HepG2 (cell line): ENCODE measurements at regions not wholly inside any gene's neighbourhood (a gene's known extent, or its start where the extent isn't known, plus 50 kb on each side); places are given as distances from the start of the nearest gene placed in this dataset.

Experiments
- ATAC-seq: fragments of 200-7000 bp; cut with Tn5 transposase; 3 replicates; pipeline ENCODE4 v1.9.1; 2020; ENCODE audit warnings: mild to moderate bottlenecking, moderate library complexity
- BruUV-seq: library from RNA; stranded (reverse); fragments of 400-500 nt; replicated peaks from 2 replicates; lab custom pipeline; 2021; lab: Mats Ljungman, UMichigan
- CTCF ChIA-PET: fragments of 300-600 bp; formaldehyde crosslinking; extraction: SDS; loops from one replicate; lab custom pipeline; 2021; ENCODE audit warnings: low total read pairs, inconsistent platforms, low intra/inter-chr PET ratio; lab: Yijun Ruan, JAX
- POLR2A ChIA-PET: fragments of 350-600 bp; sonication (Branson Sonifier 250); formaldehyde crosslinking; loops from one replicate; lab custom pipeline; 2020; ENCODE audit warnings: antibody characterized with exemption, inconsistent platforms; lab: Yijun Ruan, JAX
- DNase-seq: peaks from one replicate; pipeline ENCODE4 v3.0.0-alpha.2; 2015; ENCODE audit warnings: low spot score
- FAIRE-seq: peaks from 3 replicates; lab custom pipeline; 2011; peaks lifted over from hg19 to GRCh38; lab: Jason Lieb, UNC
- H2AFZ ChIP-seq: one replicate; pipeline ENCODE4 v1.6.1; 2011; ENCODE audit warnings: low read length, inconsistent platforms
- H3K27ac ChIP-seq: fragments of 300-600 bp; 3 replicates; pipeline ENCODE4 v1.8.0; 2011; ENCODE audit warnings: mixed run types, mild to moderate bottlenecking, mixed read lengths, low read length, inconsistent platforms; ENCODE audit not compliant: insufficient read depth; ENCODE audit errors: extremely low read length
- H3K27me3 ChIP-seq, 2 experiments: fragments of 200-600 bp in 1 of 2; 2 replicates in 1 of 2; 3 replicates in 1 of 2; pipeline versions ENCODE4 v1.6.0 to v1.8.0; 2011; ENCODE audit warnings: low read length in 2 of 2, mild to moderate bottlenecking in 2 of 2, moderate library complexity in 2 of 2, inconsistent platforms in 1 of 2; ENCODE audit not compliant: insufficient read depth in 2 of 2, control insufficient read depth in 1 of 2
- H3K36me3 ChIP-seq, 2 experiments: fragments of 200-600 bp in 1 of 2; replicated peaks in 1 of 2; 2 replicates in 1 of 2; 3 replicates in 1 of 2; pipeline versions ENCODE4 v1.5.1 to v1.8.0; 2011; ENCODE audit warnings: low read length in 2 of 2, inconsistent platforms in 1 of 2; ENCODE audit not compliant: insufficient read depth in 2 of 2, control insufficient read depth in 1 of 2
- H3K4me1 ChIP-seq: 2 replicates; pipeline ENCODE4 v1.5.1; 2012; ENCODE audit warnings: low read length, inconsistent platforms; ENCODE audit not compliant: insufficient read depth
- H3K4me2 ChIP-seq: 2 replicates; pipeline ENCODE4 v1.6.0; 2011; ENCODE audit warnings: low read depth, low read length, inconsistent platforms
- H3K4me3 ChIP-seq, 3 experiments: fragments of 200-600 bp in 1 of 3; sonication (generic), shearing (Covaris generic) in 1 of 3; replicated peaks in 1 of 3; 2 replicates each; pipeline ENCODE4 v1.5.1; 2011 to 2016; ENCODE audit warnings: low read length in 3 of 3, inconsistent platforms in 2 of 3, low read depth in 2 of 3, mild to moderate bottlenecking in 2 of 3, control low read depth in 1 of 3, mixed read lengths in 1 of 3; ENCODE audit not compliant: insufficient read depth in 1 of 3
- H3K79me2 ChIP-seq: one replicate; pipeline ENCODE4 v1.6.1; 2011; ENCODE audit warnings: low read length, inconsistent platforms; ENCODE audit not compliant: insufficient read depth
- H3K9ac ChIP-seq: 2 replicates; pipeline ENCODE4 v1.6.0; 2011; ENCODE audit warnings: mild to moderate bottlenecking, low read depth, low read length, inconsistent platforms; ENCODE audit not compliant: insufficient read depth
- H3K9me3 ChIP-seq: 2 replicates; pipeline ENCODE4 v1.5.1; 2012; ENCODE audit warnings: mild to moderate bottlenecking, low read length
- H4K20me1 ChIP-seq: 2 replicates; pipeline ENCODE4 v1.6.0; 2011; ENCODE audit warnings: inconsistent platforms, mild to moderate bottlenecking, low read length, moderate library complexity; ENCODE audit not compliant: insufficient read depth
- ASH2L ChIP-seq: fragments of 300-600, 200-600 bp; sonication (generic); IDR thresholded peaks from 2 replicates; pipeline ENCODE4 v1.7.0; 2017; ENCODE audit warnings: low read depth, mild to moderate bottlenecking, moderate library complexity, mixed read lengths, low read length; ENCODE audit not compliant: insufficient read length
- ESRRA ChIP-seq: sonication (generic); formaldehyde crosslinking; IDR thresholded peaks from 2 replicates; pipeline ENCODE4 v1.5.1; 2020; ENCODE audit warnings: mild to moderate bottlenecking, low read depth, missing genetic modification reagents
- FOXK2 ChIP-seq: fragments of 450-650 bp; IDR thresholded peaks from 2 replicates; pipeline ENCODE4 v1.6.1; 2016
- GZF1 ChIP-seq: sonication (generic); formaldehyde crosslinking; IDR thresholded peaks from 2 replicates; pipeline ENCODE4 v1.5.1; 2020; ENCODE audit warnings: mild to moderate bottlenecking, missing genetic modification reagents
- PLRG1 ChIP-seq: fragments of 450-650 bp; conservative IDR thresholded peaks from 2 replicates; pipeline ENCODE4 v1.6.1; 2016
- RXRA ChIP-seq: sonication (generic); formaldehyde crosslinking; IDR thresholded peaks from 2 replicates; pipeline ENCODE4 v1.5.1; 2020; ENCODE audit warnings: missing genetic modification reagents
- SIX4 ChIP-seq: sonication (generic); formaldehyde crosslinking; IDR thresholded peaks from 2 replicates; pipeline ENCODE4 v1.4.0; 2020; ENCODE audit warnings: missing genetic modification reagents
- SOX5 ChIP-seq: IDR thresholded peaks from 2 replicates; pipeline ENCODE4 v1.6.1; 2016; ENCODE audit warnings: borderline replicate concordance
- ZNF124 ChIP-seq: sonication (generic); formaldehyde crosslinking; IDR thresholded peaks from 2 replicates; pipeline ENCODE4 v1.4.0; 2020; ENCODE audit warnings: missing genetic modification reagents
- ZNF160 ChIP-seq: sonication (generic); formaldehyde crosslinking; IDR thresholded peaks from 2 replicates; pipeline ENCODE4 v1.8.0; 2022; ENCODE audit warnings: mild to moderate bottlenecking, inconsistent platforms, missing genetic modification reagents
- ZNF326 ChIP-seq: sonication (generic); formaldehyde crosslinking; IDR thresholded peaks from 2 replicates; pipeline ENCODE4 v1.4.0; 2020; ENCODE audit warnings: missing genetic modification reagents, borderline replicate concordance
- ZNF510 ChIP-seq: sonication (generic); formaldehyde crosslinking; IDR thresholded peaks from 2 replicates; pipeline ENCODE4 v1.4.0; 2020; ENCODE audit warnings: low read depth, mild to moderate bottlenecking, missing genetic modification reagents
- ZNF724P ChIP-seq: sonication (generic); formaldehyde crosslinking; IDR thresholded peaks from 2 replicates; pipeline ENCODE4 v1.8.0; 2022; ENCODE audit warnings: missing genetic modification reagents, borderline replicate concordance
- WGBS: methylation state at CpG from one replicate; pipeline ENCODE4 v1.1.6; 2017; ENCODE audit warnings: low lambda C conversion rate; 5-methylcytosine and 5-hydroxymethylcytosine counted together
- in situ Hi-C: cut with HindIII; loops from 2 replicates; pipeline ENCODE4 v1.10.0; 2017; ENCODE audit warnings: low pct_unique_long_range_greater_than_20kb; ENCODE audit not compliant: extremely low pct_ligation_motif_present
- intact Hi-C: fragments of 100-400 bp; cut with micrococcal nuclease; formaldehyde crosslinking; loops from one replicate; pipeline ENCODE4 v1.10.0; 2022; ENCODE audit not compliant: unreplicated experiment
- TF ChIP-seq, protein P1 (sequence below): IDR thresholded peaks from 2 replicates; pipeline ENCODE4 v1.6.1; 2018; ENCODE audit warnings: missing genetic modification reagents, mild to moderate bottlenecking, missing compliant biosample characterization
- TF ChIP-seq, protein P2 (sequence below): sonication (generic); formaldehyde crosslinking; conservative IDR thresholded peaks from 2 replicates; pipeline ENCODE4 v1.8.1; 2023; ENCODE audit warnings: missing genetic modification reagents
- TF ChIP-seq, protein P3 (sequence below): sonication (generic); formaldehyde crosslinking; IDR thresholded peaks from 2 replicates; pipeline ENCODE4 v1.5.1; 2020; ENCODE audit warnings: missing genetic modification reagents, mild to moderate bottlenecking, borderline replicate concordance

DNA sequence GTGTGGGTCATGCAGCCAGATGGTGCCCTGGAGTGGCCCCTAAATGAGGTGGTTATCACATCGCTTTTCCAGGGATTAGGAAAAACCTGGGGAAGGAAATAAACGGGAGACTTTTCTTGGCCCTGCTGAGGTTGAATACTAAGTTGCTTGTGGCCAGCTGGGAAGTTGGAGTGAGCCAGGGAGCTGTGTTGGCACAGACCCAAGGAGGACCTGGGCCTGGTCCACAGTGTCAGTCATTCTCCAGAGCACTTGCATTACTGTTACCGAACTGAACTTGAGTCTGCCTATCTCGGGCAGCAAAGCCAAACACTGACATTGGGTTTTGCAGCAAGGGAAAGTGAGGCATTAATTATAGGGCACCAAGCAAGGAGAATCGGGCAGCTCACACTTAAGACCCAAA lies 339.0 kb downstream of the GABRB3 start:
- 3% methylated on average over 5 of the region's 5 CpGs for WGBS

More for the DNA sequence above, 339.0 kb downstream of the GABRB3 start:
- POLR2A ChIA-PET: no interaction called here
- intact Hi-C loops (no loop called here), in situ Hi-C loops (no loop called here)
- Histone ChIP-seq H3K79me2 (no peaks in the 10 kb centered on the region), H3K9me3 (peaks cover 97% of the 10 kb centered on the region), H3K4me2 (no peak overlapping the region), H3K27ac (no peak overlapping the region), H3K9ac (no peak overlapping the region), H4K20me1 (no peaks in the 10 kb centered on the region), H3K4me1 (no peaks in the 10 kb centered on the region), H2AFZ (no peak overlapping the region), H3K4me3 (no peak overlapping the region), H3K36me3 (no peaks in the 10 kb centered on the region), H3K27me3 (no peaks in the 10 kb centered on the region)
- CTCF ChIA-PET: no interaction called here
- FAIRE-seq (no peak), DNase-seq (no peak), ATAC-seq (no peak)
- no TSS peak for BruUV-seq
- TF ChIP-seq SOX5 (no peak), ZNF510 (CRISPR knock-in tag) (no peak), ZNF160 (CRISPR knock-in tag) (no peak), GZF1 (no peak), ESRRA (CRISPR knock-in tag) (no peak), RXRA (no peak), PLRG1 (no peak), ASH2L (no peak), ZNF326 (CRISPR knock-in tag) (no peak), SIX4 (no peak), ZNF124 (CRISPR knock-in tag) (no peak), FOXK2 (no peak), ZNF724P (no peak)
- TF ChIP-seq, protein P1, sequence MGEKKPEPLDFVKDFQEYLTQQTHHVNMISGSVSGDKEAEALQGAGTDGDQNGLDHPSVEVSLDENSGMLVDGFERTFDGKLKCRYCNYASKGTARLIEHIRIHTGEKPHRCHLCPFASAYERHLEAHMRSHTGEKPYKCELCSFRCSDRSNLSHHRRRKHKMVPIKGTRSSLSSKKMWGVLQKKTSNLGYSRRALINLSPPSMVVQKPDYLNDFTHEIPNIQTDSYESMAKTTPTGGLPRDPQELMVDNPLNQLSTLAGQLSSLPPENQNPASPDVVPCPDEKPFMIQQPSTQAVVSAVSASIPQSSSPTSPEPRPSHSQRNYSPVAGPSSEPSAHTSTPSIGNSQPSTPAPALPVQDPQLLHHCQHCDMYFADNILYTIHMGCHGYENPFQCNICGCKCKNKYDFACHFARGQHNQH: no peak
- TF ChIP-seq, protein P2, sequence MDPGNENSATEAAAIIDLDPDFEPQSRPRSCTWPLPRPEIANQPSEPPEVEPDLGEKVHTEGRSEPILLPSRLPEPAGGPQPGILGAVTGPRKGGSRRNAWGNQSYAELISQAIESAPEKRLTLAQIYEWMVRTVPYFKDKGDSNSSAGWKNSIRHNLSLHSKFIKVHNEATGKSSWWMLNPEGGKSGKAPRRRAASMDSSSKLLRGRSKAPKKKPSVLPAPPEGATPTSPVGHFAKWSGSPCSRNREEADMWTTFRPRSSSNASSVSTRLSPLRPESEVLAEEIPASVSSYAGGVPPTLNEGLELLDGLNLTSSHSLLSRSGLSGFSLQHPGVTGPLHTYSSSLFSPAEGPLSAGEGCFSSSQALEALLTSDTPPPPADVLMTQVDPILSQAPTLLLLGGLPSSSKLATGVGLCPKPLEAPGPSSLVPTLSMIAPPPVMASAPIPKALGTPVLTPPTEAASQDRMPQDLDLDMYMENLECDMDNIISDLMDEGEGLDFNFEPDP (CRISPR knock-in tag): no peak
- TF ChIP-seq, protein P3, sequence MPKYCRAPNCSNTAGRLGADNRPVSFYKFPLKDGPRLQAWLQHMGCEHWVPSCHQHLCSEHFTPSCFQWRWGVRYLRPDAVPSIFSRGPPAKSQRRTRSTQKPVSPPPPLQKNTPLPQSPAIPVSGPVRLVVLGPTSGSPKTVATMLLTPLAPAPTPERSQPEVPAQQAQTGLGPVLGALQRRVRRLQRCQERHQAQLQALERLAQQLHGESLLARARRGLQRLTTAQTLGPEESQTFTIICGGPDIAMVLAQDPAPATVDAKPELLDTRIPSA: no peak
